ENCODE measurements at regions not wholly inside any gene's neighbourhood (a gene's known extent, or its start where the extent isn't known, plus 50 kb on each side); places are given as distances from the start of the nearest gene placed in this dataset.

DNA sequence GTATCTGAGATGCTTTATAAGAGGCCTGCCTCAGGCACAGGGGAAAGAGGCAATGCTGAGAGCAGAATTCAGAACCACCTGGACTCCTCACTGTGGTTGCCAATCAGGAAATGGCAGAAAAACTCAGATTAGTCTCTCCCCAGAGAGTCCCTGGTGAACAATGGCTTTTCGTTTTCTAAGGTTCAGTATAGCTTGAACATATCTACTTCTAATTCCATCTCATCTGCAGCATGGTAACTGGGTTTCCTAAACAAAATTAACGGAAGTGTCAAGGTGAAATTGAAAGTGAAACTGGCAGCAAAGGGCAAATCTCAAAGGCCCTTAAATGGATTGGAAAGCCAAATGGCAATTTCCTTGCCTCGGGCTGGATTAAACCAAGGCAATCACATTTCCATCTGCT lies 480.2 kb upstream of the ACVR2A start:
- Histone ChIP-seq H3K4me1 (no peaks in the 10 kb centered on the region), H3K27me3 (no peaks in the 10 kb centered on the region), H3K27ac (no peak overlapping the region), H3K9me3 (no peaks in the 10 kb centered on the region), H3K4me3 (no peak overlapping the region), H3K36me3 (ENCODE audit: low read depth, missing control alignments) (no peaks in the 10 kb centered on the region)
- no peak for DNase-seq
- intact Hi-C loops (cut with DNase I; ENCODE audit: low total_unique reads), result no loop called here
- TF ChIP-seq, protein P1, sequence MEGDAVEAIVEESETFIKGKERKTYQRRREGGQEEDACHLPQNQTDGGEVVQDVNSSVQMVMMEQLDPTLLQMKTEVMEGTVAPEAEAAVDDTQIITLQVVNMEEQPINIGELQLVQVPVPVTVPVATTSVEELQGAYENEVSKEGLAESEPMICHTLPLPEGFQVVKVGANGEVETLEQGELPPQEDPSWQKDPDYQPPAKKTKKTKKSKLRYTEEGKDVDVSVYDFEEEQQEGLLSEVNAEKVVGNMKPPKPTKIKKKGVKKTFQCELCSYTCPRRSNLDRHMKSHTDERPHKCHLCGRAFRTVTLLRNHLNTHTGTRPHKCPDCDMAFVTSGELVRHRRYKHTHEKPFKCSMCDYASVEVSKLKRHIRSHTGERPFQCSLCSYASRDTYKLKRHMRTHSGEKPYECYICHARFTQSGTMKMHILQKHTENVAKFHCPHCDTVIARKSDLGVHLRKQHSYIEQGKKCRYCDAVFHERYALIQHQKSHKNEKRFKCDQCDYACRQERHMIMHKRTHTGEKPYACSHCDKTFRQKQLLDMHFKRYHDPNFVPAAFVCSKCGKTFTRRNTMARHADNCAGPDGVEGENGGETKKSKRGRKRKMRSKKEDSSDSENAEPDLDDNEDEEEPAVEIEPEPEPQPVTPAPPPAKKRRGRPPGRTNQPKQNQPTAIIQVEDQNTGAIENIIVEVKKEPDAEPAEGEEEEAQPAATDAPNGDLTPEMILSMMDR (IDR thresholded peaks at IDR 0.05), result no peak
- no peak for TF ChIP-seq POLR2A (IDR thresholded peaks at IDR 0.05)
- 67 to 82% methylated on average over 3 of the region's 3 CpGs for WGBS, 2 donors

DNA sequence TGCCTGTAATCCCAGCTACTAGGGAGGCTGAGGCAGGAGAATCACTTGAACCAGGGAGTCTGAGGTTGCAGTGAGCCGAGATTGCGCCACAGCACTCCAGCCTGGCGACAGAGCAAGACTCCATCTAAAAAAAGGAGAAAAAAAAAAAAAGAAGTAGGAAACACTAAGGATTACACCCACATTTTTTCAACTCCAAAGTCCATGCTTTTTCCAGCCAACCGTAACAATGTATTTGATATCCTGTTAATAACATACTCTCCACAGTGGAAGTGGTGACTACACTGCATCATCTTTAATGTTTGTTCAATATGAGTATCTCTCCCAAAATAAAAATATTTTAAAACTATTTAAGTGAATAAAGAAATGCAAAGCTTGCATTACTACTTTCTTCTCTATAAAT lies 481.6 kb upstream of the ACVR2A start:
- no peaks in the 10 kb centered on the region for H3K9me3 ChIP-seq
- no peak overlapping the region for H3K4me3 ChIP-seq
- H3K27ac ChIP-seq, result no peak overlapping the region
- no peak for DNase-seq
- no peaks in the 10 kb centered on the region for H3K27me3 ChIP-seq
- H3K4me1 ChIP-seq, result no peaks in the 10 kb centered on the region
- TF ChIP-seq, protein P1 (IDR thresholded peaks at IDR 0.05), result no peak
- TF ChIP-seq POLR2A (IDR thresholded peaks at IDR 0.05), result no peak
- H3K36me3 ChIP-seq (ENCODE audit: low read depth, missing control alignments), result no peaks in the 10 kb centered on the region
- intact Hi-C loops (cut with DNase I; ENCODE audit: low total_unique reads), result no loop called here
- WGBS, 2 donors, result 93 to 97% methylated on average over 4 of the region's 4 CpGs

GRCh38 chr2:147358375-147358774 lies 486.5 kb upstream of the ACVR2A start:
- TF ChIP-seq POLR2A (IDR thresholded peaks at IDR 0.05), result no peak
- Histone ChIP-seq H3K36me3 (ENCODE audit: low read depth, missing control alignments) (no peaks in the 10 kb centered on the region), H3K27ac (no peak overlapping the region), H3K4me1 (no peaks in the 10 kb centered on the region), H3K27me3 (no peaks in the 10 kb centered on the region), H3K4me3 (no peak overlapping the region), H3K9me3 (no peaks in the 10 kb centered on the region)
- intact Hi-C loops (cut with DNase I; ENCODE audit: low total_unique reads), result no loop called here
- 63 to 70% methylated on average over 1 of the region's 1 CpG for WGBS, 2 donors
- no peak for DNase-seq

DNA sequence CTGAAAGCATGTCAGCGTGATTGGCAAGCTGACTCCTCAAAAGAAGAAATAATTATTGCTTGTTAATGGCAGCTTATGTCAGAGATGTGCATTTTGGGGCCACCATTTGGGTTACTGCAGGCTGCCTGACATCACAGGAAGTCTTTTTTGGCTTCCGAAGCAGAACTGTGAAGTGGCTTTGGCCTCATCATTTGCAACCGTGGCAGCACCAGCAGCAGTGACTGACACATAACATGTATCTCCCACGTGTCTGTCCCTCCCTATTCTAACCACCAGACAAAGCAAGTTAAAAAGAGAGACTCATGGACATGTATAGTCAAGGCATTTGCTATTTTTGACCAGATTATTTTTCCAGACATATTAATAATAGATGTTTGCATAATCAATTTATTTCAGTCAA lies 488.7 kb upstream of the ACVR2A start:
- TF ChIP-seq POLR2A (IDR thresholded peaks at IDR 0.05), result no peak
- TF ChIP-seq, protein P1 (IDR thresholded peaks at IDR 0.05), result no peak
- Histone ChIP-seq H3K36me3 (ENCODE audit: low read depth, missing control alignments) (no peaks in the 10 kb centered on the region), H3K27ac (no peak overlapping the region), H3K9me3 (no peaks in the 10 kb centered on the region), H3K27me3 (no peaks in the 10 kb centered on the region), H3K4me3 (no peak overlapping the region), H3K4me1 (no peaks in the 10 kb centered on the region)
- DNase-seq, result no peak
- WGBS, 2 donors, result 70 to 74% methylated on average over 4 of the region's 4 CpGs
- intact Hi-C loops (cut with DNase I; ENCODE audit: low total_unique reads), result no loop called here

DNA sequence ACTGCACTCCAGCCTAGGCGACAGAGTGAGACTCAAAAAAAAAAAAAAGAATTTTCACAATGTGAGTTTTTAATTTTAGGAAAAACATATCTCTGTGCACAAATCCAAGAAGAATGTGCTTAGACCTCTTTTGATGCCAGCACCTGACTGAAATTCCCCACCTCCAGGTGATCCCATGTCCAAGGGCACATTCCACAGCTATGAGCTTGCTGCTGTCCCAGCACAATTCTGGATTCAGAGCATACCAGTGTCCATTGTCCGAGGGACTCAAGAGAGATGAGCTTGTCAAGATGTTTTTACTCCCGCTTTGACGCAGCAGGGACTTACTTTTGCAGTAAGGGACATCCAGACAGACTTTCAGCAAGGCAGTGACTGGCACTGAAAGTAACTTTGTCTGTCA lies 489.1 kb upstream of the ACVR2A start:
- Histone ChIP-seq H3K27ac (no peak overlapping the region), H3K4me3 (no peak overlapping the region), H3K27me3 (no peaks in the 10 kb centered on the region), H3K4me1 (no peaks in the 10 kb centered on the region), H3K36me3 (ENCODE audit: low read depth, missing control alignments) (no peaks in the 10 kb centered on the region), H3K9me3 (no peaks in the 10 kb centered on the region)
- intact Hi-C loops (cut with DNase I; ENCODE audit: low total_unique reads), result no loop called here
- no peak for TF ChIP-seq POLR2A (IDR thresholded peaks at IDR 0.05)
- TF ChIP-seq, protein P1 (IDR thresholded peaks at IDR 0.05), result no peak
- DNase-seq, result no peak
- 80 to 93% methylated on average over 4 of the region's 4 CpGs for WGBS, 2 donors

All from testis (tissue), 2 donors.